K562 (cell line): ENCODE measurements at regions not wholly inside any gene's neighbourhood (a gene's known extent, or its start where the extent isn't known, plus 50 kb on each side); places are given as distances from the start of the nearest gene placed in this dataset.

Experiments
- ATAC-seq: fragments of 200-7000 bp; cut with Tn5 transposase; 3 replicates; pipeline ENCODE4 v1.9.1; 2020; ENCODE audit warnings: moderate library complexity
- BruUV-seq: library from RNA; stranded (reverse); fragments of 400-500 nt; replicated peaks from 2 replicates; lab custom pipeline; 2021; lab: Mats Ljungman, UMichigan
- CTCF ChIA-PET: fragments of 300-600 bp; formaldehyde crosslinking; extraction: SDS; loops from one replicate; lab custom pipeline; 2021; ENCODE audit warnings: low intra/inter-chr PET ratio; lab: Yijun Ruan, JAX
- POLR2A ChIA-PET: fragments of 300-600, 350-650 bp; sonication (Branson Sonifier 250); formaldehyde crosslinking; extraction: SDS; loops from one replicate; lab custom pipeline; 2021; ENCODE audit warnings: antibody characterized with exemption, inconsistent platforms; lab: Yijun Ruan, JAX
- DNase-seq, 4 experiments: peaks; one replicate each; pipeline versions ENCODE4 v3.0.0 to v3.0.0-alpha.2; 2011 to 2018; ENCODE audit warnings: low spot score in 3 of 4, mixed read lengths in 3 of 4; ENCODE audit errors: extremely low read depth in 1 of 4
- FAIRE-seq: peaks from 2 replicates; lab custom pipeline; 2011; peaks lifted over from hg19 to GRCh38; lab: Jason Lieb, UNC
- H2AFZ ChIP-seq: 2 replicates; pipeline ENCODE4 v1.6.0; 2011; ENCODE audit warnings: low read depth, low read length, control low read depth, inconsistent platforms
- H3K27ac ChIP-seq: fragments of 200-600 bp; 3 replicates; pipeline ENCODE4 v1.8.0; 2011; ENCODE audit warnings: low read depth, mild to moderate bottlenecking, control low read depth, inconsistent platforms, low read length, moderate library complexity, mixed read lengths; ENCODE audit errors: extremely low read depth
- H3K27me3 ChIP-seq, 2 experiments: fragments of 300-600 bp in 1 of 2; 2 replicates in 1 of 2; 3 replicates in 1 of 2; pipeline versions ENCODE4 v1.6.0 to v1.8.0; 2011; ENCODE audit warnings: inconsistent platforms in 2 of 2, low read length in 2 of 2, mild to moderate bottlenecking in 1 of 2, mixed read lengths in 1 of 2, moderate library complexity in 1 of 2; ENCODE audit not compliant: control insufficient read depth in 2 of 2, insufficient read depth in 2 of 2
- H3K36me3 ChIP-seq: fragments of 300-600 bp; 3 replicates; pipeline ENCODE4 v1.8.0; 2011; ENCODE audit warnings: mild to moderate bottlenecking, low read length, inconsistent platforms; ENCODE audit not compliant: control insufficient read depth, insufficient read depth
- H3K4me1 ChIP-seq, 2 experiments: fragments of 200-600 bp in 1 of 2; replicated peaks in 1 of 2; 2 replicates in 1 of 2; 3 replicates in 1 of 2; pipeline versions ENCODE4 v1.5.1 to v1.8.0; 2011; ENCODE audit warnings: inconsistent platforms in 2 of 2, low read length in 2 of 2, mild to moderate bottlenecking in 1 of 2, mixed read lengths in 1 of 2, moderate library complexity in 1 of 2; ENCODE audit not compliant: control insufficient read depth in 2 of 2, insufficient read depth in 2 of 2
- H3K4me2 ChIP-seq: 2 replicates; pipeline ENCODE4 v1.6.1; 2011; ENCODE audit warnings: low read length, control low read depth, inconsistent platforms, mixed read lengths; ENCODE audit not compliant: insufficient read depth
- H3K4me3 ChIP-seq: fragments of 200-600 bp; sonication (generic), shearing (Covaris generic); 2 replicates; pipeline ENCODE4 v1.5.1; 2016; ENCODE audit warnings: control low read depth, inconsistent platforms
- H3K79me2 ChIP-seq: fragments of 200-600 bp; 3 replicates; pipeline ENCODE4 v1.8.0; 2011; ENCODE audit warnings: low read length, inconsistent platforms; ENCODE audit not compliant: control insufficient read depth, insufficient read depth
- H3K9ac ChIP-seq, 2 experiments: 2 replicates each; pipeline versions ENCODE4 v1.6.0 to v1.6.1; 2011; ENCODE audit warnings: low read depth in 2 of 2, low read length in 2 of 2, control low read depth in 1 of 2, inconsistent platforms in 1 of 2, mild to moderate bottlenecking in 1 of 2, mixed read lengths in 1 of 2; ENCODE audit not compliant: insufficient read depth in 1 of 2
- H3K9me1 ChIP-seq: one replicate; pipeline ENCODE4 v1.6.0; 2011; ENCODE audit warnings: inconsistent platforms, mild to moderate bottlenecking, low read length, moderate library complexity; ENCODE audit not compliant: control insufficient read depth, insufficient read depth
- H3K9me3 ChIP-seq: replicated peaks from 2 replicates; pipeline ENCODE4 v1.5.1; 2011; ENCODE audit warnings: low read depth, low read length, inconsistent platforms; ENCODE audit not compliant: control insufficient read depth, insufficient read depth
- H4K20me1 ChIP-seq: replicated peaks from 2 replicates; pipeline ENCODE4 v1.6.1; 2011; ENCODE audit warnings: low read length, inconsistent platforms, mixed read lengths; ENCODE audit not compliant: control insufficient read depth, insufficient read depth
- ARID1B ChIP-seq: fragments of 450-650 bp; IDR thresholded peaks from 2 replicates; pipeline ENCODE4 v1.6.1; 2016; ENCODE audit warnings: antibody characterized with exemption, mild to moderate bottlenecking, inconsistent platforms
- ARID3B ChIP-seq: fragments of 250-450 bp; sonication (Bioruptor Pico); IDR thresholded peaks from 2 replicates; pipeline ENCODE4 v1.4.0; 2020; ENCODE audit warnings: borderline replicate concordance
- DDX20 ChIP-seq: fragments of 450-650 bp; IDR thresholded peaks from 2 replicates; pipeline ENCODE4 v1.6.1; 2016; ENCODE audit warnings: missing genetic modification characterization, low read depth, mild to moderate bottlenecking, missing compliant biosample characterization, moderate library complexity
- E2F8 ChIP-seq: fragments of 450-650 bp; IDR thresholded peaks from 2 replicates; pipeline ENCODE4 v1.7.1; 2018; ENCODE audit warnings: mild to moderate bottlenecking, low read depth; ENCODE audit not compliant: partially characterized antibody
- ETS2 ChIP-seq: IDR thresholded peaks from 2 replicates; pipeline ENCODE4 v1.6.1; 2016; ENCODE audit warnings: borderline replicate concordance, missing genetic modification characterization, mild to moderate bottlenecking, moderate library complexity, missing compliant biosample characterization; ENCODE audit not compliant: poor library complexity, severe bottlenecking
- KAT8 ChIP-seq: fragments of 450-650 bp; IDR thresholded peaks from 2 replicates; pipeline ENCODE4 v1.6.1; 2016; ENCODE audit warnings: low read depth, mild to moderate bottlenecking
- THRB ChIP-seq: fragments of 450-650 bp; formaldehyde crosslinking; conservative IDR thresholded peaks from 2 replicates; pipeline ENCODE4 v1.4.0; 2022; ENCODE audit warnings: mild to moderate bottlenecking, missing genetic modification characterization
- YBX1 ChIP-seq: fragments of 450-650 bp; IDR thresholded peaks from 2 replicates; pipeline ENCODE4 v1.7.1; 2016; ENCODE audit warnings: mild to moderate bottlenecking
- ZBTB7A ChIP-seq: IDR thresholded peaks from 2 replicates; pipeline ENCODE4 v1.6.1; 2011; ENCODE audit warnings: low read depth, mild to moderate bottlenecking, low read length, moderate library complexity, borderline replicate concordance; ENCODE audit not compliant: control insufficient read depth
- ZMIZ1 ChIP-seq, 2 experiments: fragments of 150-350 bp in 1 of 2; IDR thresholded peaks; 2 replicates each; pipeline ENCODE4 v1.6.1; 2012 to 2016; ENCODE audit warnings: low read depth in 2 of 2, low read length in 2 of 2, mild to moderate bottlenecking in 1 of 2, moderate library complexity in 1 of 2
- ZNF165 ChIP-seq: fragments of 250-450 bp; sonication (Bioruptor Pico); IDR thresholded peaks from 2 replicates; pipeline ENCODE4 v1.4.0; 2020; ENCODE audit warnings: borderline replicate concordance
- WGBS: fragments of 100-300 bp; shearing (Covaris generic); methylation state at CpG from one replicate; pipeline ENCODE4 v1.1.6; 2016; ENCODE audit warnings: low coverage, mixed read lengths; ENCODE audit not compliant: insufficient coverage; ENCODE audit errors: missing lambda C conversion rate; 5-methylcytosine and 5-hydroxymethylcytosine counted together
- in situ Hi-C: fragments of 300-500 bp; cut with MboI; formaldehyde crosslinking; loops from 4 replicates; pipeline ENCODE4 v1.15.0; 2018; ENCODE audit warnings: inconsistent platforms, mixed read lengths
- intact Hi-C: fragments of 100-400 bp; cut with micrococcal nuclease; formaldehyde crosslinking; loops from 2 replicates; pipeline ENCODE4 v1.14.2; 2022

GRCh38 chr16:63945806-63946205 lies 1176.1 kb downstream of the CDH11 start (continued):
- TF ChIP-seq THRB (CRISPR knock-in tag) (no peak), ZNF165 (CRISPR knock-in tag) (no peak), ARID3B (CRISPR knock-in tag) (no peak)

- Histone ChIP-seq H3K9me1 (no peaks in the 10 kb centered on the region), H4K20me1 (no peaks in the 10 kb centered on the region), H3K27ac (no peak overlapping the region), H3K4me1 (no peaks in the 10 kb centered on the region), H3K9me3 (no peaks in the 10 kb centered on the region), H3K36me3 (no peaks in the 10 kb centered on the region), H3K4me3 (no peak overlapping the region), H2AFZ (no peak overlapping the region), H3K27me3 (no peaks in the 10 kb centered on the region), H3K9ac (no peak overlapping the region), H3K79me2 (no peaks in the 10 kb centered on the region), H3K4me2 (no peak overlapping the region)
- POLR2A ChIA-PET = no interaction called here
- intact Hi-C loops (no loop called here), in situ Hi-C loops (no loop called here)
- no TSS peak for BruUV-seq
- no peak for ATAC-seq
- CTCF ChIA-PET = no interaction called here
- no peak for DNase-seq
- FAIRE-seq = no peak
- 1% methylated on average over 6 of the region's 6 CpGs for WGBS
- no peak for TF ChIP-seq E2F8
- TF ChIP-seq ETS2 (tag) = no peak
- TF ChIP-seq YBX1 = no peak
- TF ChIP-seq KAT8 = no peak
- TF ChIP-seq DDX20 (tag) = no peak
- no peak for TF ChIP-seq ZBTB7A
- no peak for TF ChIP-seq ARID1B
- TF ChIP-seq ZMIZ1 (IDR thresholded peaks at IDR 0.05; ENCODE audit: low read depth in 2 of 2, low read length in 2 of 2) = no peak
Measured at GRCh38 chr16:63943566-63943965, 1178.3 kb downstream of the CDH11 start.
